ENCODE measurements at regions not wholly inside any gene's neighbourhood (a gene's known extent, or its start where the extent isn't known, plus 50 kb on each side); places are given as distances from the start of the nearest gene placed in this dataset.

- H3K4me2 ChIP-seq (ENCODE audit: insufficient read depth, low read length) = no peak overlapping the region
- no peak overlapping the region for H3K4me3 ChIP-seq (ENCODE audit: low read depth in 1 of 2, low read length in 2 of 2)
- H3K9ac ChIP-seq (ENCODE audit: low read depth, low read length) = no peak overlapping the region
- H2AFZ ChIP-seq (ENCODE audit: low read depth, low read length) = no peak overlapping the region
- H3K27me3 ChIP-seq (ENCODE audit: insufficient read depth, low read length, poor library complexity) = no peaks in the 10 kb centered on the region
- H3K27ac ChIP-seq (ENCODE audit: low read length) = no peak overlapping the region
- H3K79me2 ChIP-seq (ENCODE audit: insufficient read depth, low read length) = no peaks in the 10 kb centered on the region
- no peaks in the 10 kb centered on the region for H4K20me1 ChIP-seq (ENCODE audit: insufficient read depth, low read length)
- DNase-seq (no peak), ATAC-seq (ENCODE audit: insufficient read depth, low read depth) (no peak)
- H3K4me1 ChIP-seq (ENCODE audit: insufficient read depth, low read length) = no peaks in the 10 kb centered on the region
- no peaks in the 10 kb centered on the region for H3K36me3 ChIP-seq (ENCODE audit: insufficient read depth, low read length)
- peaks cover 6% of the 10 kb centered on the region for H3K9me3 ChIP-seq (ENCODE audit: insufficient read depth, low read length, severe bottlenecking)
- no peak for TF ChIP-seq EZH2 (IDR thresholded peaks at IDR 0.05; ENCODE audit: borderline replicate concordance, low read depth, low read length, severe bottlenecking)
- TF ChIP-seq, protein P1, sequence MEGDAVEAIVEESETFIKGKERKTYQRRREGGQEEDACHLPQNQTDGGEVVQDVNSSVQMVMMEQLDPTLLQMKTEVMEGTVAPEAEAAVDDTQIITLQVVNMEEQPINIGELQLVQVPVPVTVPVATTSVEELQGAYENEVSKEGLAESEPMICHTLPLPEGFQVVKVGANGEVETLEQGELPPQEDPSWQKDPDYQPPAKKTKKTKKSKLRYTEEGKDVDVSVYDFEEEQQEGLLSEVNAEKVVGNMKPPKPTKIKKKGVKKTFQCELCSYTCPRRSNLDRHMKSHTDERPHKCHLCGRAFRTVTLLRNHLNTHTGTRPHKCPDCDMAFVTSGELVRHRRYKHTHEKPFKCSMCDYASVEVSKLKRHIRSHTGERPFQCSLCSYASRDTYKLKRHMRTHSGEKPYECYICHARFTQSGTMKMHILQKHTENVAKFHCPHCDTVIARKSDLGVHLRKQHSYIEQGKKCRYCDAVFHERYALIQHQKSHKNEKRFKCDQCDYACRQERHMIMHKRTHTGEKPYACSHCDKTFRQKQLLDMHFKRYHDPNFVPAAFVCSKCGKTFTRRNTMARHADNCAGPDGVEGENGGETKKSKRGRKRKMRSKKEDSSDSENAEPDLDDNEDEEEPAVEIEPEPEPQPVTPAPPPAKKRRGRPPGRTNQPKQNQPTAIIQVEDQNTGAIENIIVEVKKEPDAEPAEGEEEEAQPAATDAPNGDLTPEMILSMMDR (IDR thresholded peaks at IDR 0.05; ENCODE audit: borderline replicate concordance, extremely low read depth, low read length, poor library complexity, severe bottlenecking) = no peak
Observed at GRCh38 chr12:33313476-33313875, 126.1 kb downstream of the SYT10 start.

DNA sequence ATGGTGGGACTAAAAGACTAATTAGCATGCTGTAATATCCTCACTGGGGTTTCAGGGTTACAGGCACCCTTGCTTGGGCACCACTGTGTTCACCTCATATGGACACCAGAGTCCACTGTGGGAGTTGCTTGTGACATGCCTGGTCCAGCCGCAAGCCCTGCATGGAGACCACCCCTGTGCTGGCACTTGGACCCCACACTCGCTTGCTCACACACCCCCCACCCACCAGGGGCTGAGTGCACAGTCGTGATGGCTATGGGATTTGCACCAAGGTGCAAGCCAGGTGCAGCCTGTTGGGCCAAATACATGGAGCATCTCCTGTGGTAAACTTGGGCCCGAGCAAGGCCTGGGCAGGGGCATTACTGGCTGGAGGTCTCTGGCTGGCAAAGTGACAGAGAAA lies 129.1 kb downstream of the SYT10 start:
- Histone ChIP-seq H4K20me1 (ENCODE audit: insufficient read depth, low read length) (no peaks in the 10 kb centered on the region), H3K4me3 (ENCODE audit: low read depth in 1 of 2, low read length in 2 of 2) (no peak overlapping the region), H3K27me3 (ENCODE audit: insufficient read depth, low read length, poor library complexity) (no peaks in the 10 kb centered on the region), H2AFZ (ENCODE audit: low read depth, low read length) (no peak overlapping the region), H3K4me1 (ENCODE audit: insufficient read depth, low read length) (no peaks in the 10 kb centered on the region), H3K4me2 (ENCODE audit: insufficient read depth, low read length) (no peak overlapping the region), H3K27ac (ENCODE audit: low read length) (no peak overlapping the region), H3K9ac (ENCODE audit: low read depth, low read length) (no peak overlapping the region), H3K36me3 (ENCODE audit: insufficient read depth, low read length) (no peaks in the 10 kb centered on the region), H3K9me3 (ENCODE audit: insufficient read depth, low read length, severe bottlenecking) (peaks cover 6% of the 10 kb centered on the region), H3K79me2 (ENCODE audit: insufficient read depth, low read length) (no peaks in the 10 kb centered on the region)
- DNase-seq (no peak), ATAC-seq (ENCODE audit: insufficient read depth, low read depth) (no peak)
- no peak for TF ChIP-seq EZH2 (IDR thresholded peaks at IDR 0.05; ENCODE audit: borderline replicate concordance, low read depth, low read length, severe bottlenecking)
- TF ChIP-seq, protein P1 (IDR thresholded peaks at IDR 0.05; ENCODE audit: borderline replicate concordance, extremely low read depth, low read length, poor library complexity, severe bottlenecking) = no peak

DNA sequence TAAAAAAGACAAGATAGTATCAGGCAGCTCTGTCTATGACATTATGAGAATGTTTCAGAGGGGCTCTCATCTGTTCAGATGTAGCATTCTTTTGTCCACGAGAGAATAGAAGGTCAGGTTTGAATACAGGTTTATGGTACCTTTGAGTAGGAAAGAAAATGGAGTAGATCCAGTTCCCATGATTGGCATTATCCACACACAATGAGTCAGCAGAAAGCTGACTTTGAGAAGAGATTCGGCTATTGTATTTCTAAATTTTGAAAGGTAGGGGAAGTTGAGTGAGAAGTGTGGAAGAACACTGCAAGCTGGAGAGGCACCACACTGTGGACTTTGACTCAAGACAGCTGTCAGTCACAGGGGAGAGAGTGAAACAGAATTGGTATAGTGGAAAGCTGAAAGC lies 135.4 kb downstream of the SYT10 start:
- H3K4me2 ChIP-seq (ENCODE audit: insufficient read depth, low read length) = no peak overlapping the region
- TF ChIP-seq, protein P1 (IDR thresholded peaks at IDR 0.05; ENCODE audit: borderline replicate concordance, extremely low read depth, low read length, poor library complexity, severe bottlenecking) = no peak
- no peak for TF ChIP-seq EZH2 (IDR thresholded peaks at IDR 0.05; ENCODE audit: borderline replicate concordance, low read depth, low read length, severe bottlenecking)
- H2AFZ ChIP-seq (ENCODE audit: low read depth, low read length) = no peak overlapping the region

GRCh38 chr12:33296529-33296928 lies 143.1 kb downstream of the SYT10 start:
- no peak for DNase-seq
- ATAC-seq (ENCODE audit: insufficient read depth, low read depth) = no peak
- Histone ChIP-seq H3K9me3 (ENCODE audit: insufficient read depth, low read length, severe bottlenecking) (no peaks in the 10 kb centered on the region), H3K27me3 (ENCODE audit: insufficient read depth, low read length, poor library complexity) (no peaks in the 10 kb centered on the region), H3K36me3 (ENCODE audit: insufficient read depth, low read length) (no peaks in the 10 kb centered on the region), H4K20me1 (ENCODE audit: insufficient read depth, low read length) (no peaks in the 10 kb centered on the region), H3K4me3 (ENCODE audit: low read depth in 1 of 2, low read length in 2 of 2) (no peak overlapping the region), H3K9ac (ENCODE audit: low read depth, low read length) (no peak overlapping the region), H3K4me1 (ENCODE audit: insufficient read depth, low read length) (no peaks in the 10 kb centered on the region), H3K4me2 (ENCODE audit: insufficient read depth, low read length) (no peak overlapping the region), H3K79me2 (ENCODE audit: insufficient read depth, low read length) (no peaks in the 10 kb centered on the region), H3K27ac (ENCODE audit: low read length) (no peak overlapping the region), H2AFZ (ENCODE audit: low read depth, low read length) (no peak overlapping the region)
- TF ChIP-seq EZH2 (IDR thresholded peaks at IDR 0.05; ENCODE audit: borderline replicate concordance, low read depth, low read length, severe bottlenecking) = no peak
- TF ChIP-seq, protein P1 (IDR thresholded peaks at IDR 0.05; ENCODE audit: borderline replicate concordance, extremely low read depth, low read length, poor library complexity, severe bottlenecking) = no peak

More for the DNA sequence above, 135.4 kb downstream of the SYT10 start:
- ATAC-seq (ENCODE audit: insufficient read depth, low read depth) (no peak), DNase-seq (no peak)
- Histone ChIP-seq H3K4me1 (ENCODE audit: insufficient read depth, low read length) (no peaks in the 10 kb centered on the region), H3K9me3 (ENCODE audit: insufficient read depth, low read length, severe bottlenecking) (no peaks in the 10 kb centered on the region), H4K20me1 (ENCODE audit: insufficient read depth, low read length) (no peaks in the 10 kb centered on the region), H3K36me3 (ENCODE audit: insufficient read depth, low read length) (no peaks in the 10 kb centered on the region), H3K27me3 (ENCODE audit: insufficient read depth, low read length, poor library complexity) (no peaks in the 10 kb centered on the region), H3K9ac (ENCODE audit: low read depth, low read length) (no peak overlapping the region), H3K79me2 (ENCODE audit: insufficient read depth, low read length) (no peaks in the 10 kb centered on the region), H3K27ac (ENCODE audit: low read length) (no peak overlapping the region), H3K4me3 (ENCODE audit: low read depth in 1 of 2, low read length in 2 of 2) (no peak overlapping the region)

Data from DND-41 (cell line).